ENCODE measurements at regions not wholly inside any gene's neighbourhood (a gene's known extent, or its start where the extent isn't known, plus 50 kb on each side); places are given as distances from the start of the nearest gene placed in this dataset.
"Not testable (repeated sequence)": the region's sequence is repeated elsewhere in the genome, so short reads cannot be mapped to it uniquely, and the experiment has no call there.

- intact Hi-C loops (cut with DNase I), result no loop called here
- H3K27me3 ChIP-seq, result no peaks in the 10 kb centered on the region
- DNase-seq, result no peak
- no peak overlapping the region for H3K4me3 ChIP-seq (replicated peaks in 1 of 3)
- no peaks in the 10 kb centered on the region for H3K36me3 ChIP-seq
- no peak overlapping the region for H3K27ac ChIP-seq
- TF ChIP-seq POLR2A (IDR thresholded peaks at IDR 0.05), result no peak
- TF ChIP-seq CTCF (IDR thresholded peaks at IDR 0.05), result no peak
- no peaks in the 10 kb centered on the region for H3K4me1 ChIP-seq
- H3K9me3 ChIP-seq, result no peaks in the 10 kb centered on the region
These were observed 847.7 kb downstream of the EPHA3 start for GRCh38 chr3:89955156-89955555.

- WGBS, 2 donors, result 34 to 45% methylated on average over 2 of the region's 2 CpGs
- H3K27ac ChIP-seq, result no peak overlapping the region
These were observed 850.0 kb downstream of the EPHA3 start for GRCh38 chr3:89957451-89957850.

GRCh38 chr3:89958163-89958562 lies 850.7 kb downstream of the EPHA3 start:
- H3K9me3 ChIP-seq; H3K27me3 ChIP-seq; H3K27ac ChIP-seq; DNase-seq; H3K4me1 ChIP-seq; intact Hi-C loops (cut with DNase I); H3K36me3 ChIP-seq; H3K4me3 ChIP-seq (replicated peaks in 1 of 3): not testable (repeated sequence)
- WGBS, 2 donors, result 58 to 73% methylated on average over 7 of the region's 9 CpGs

More at GRCh38 chr3:89957451-89957850, 850.0 kb downstream of the EPHA3 start:
- Histone ChIP-seq H3K36me3 (no peaks in the 10 kb centered on the region), H3K27me3 (no peaks in the 10 kb centered on the region), H3K4me3 (replicated peaks in 1 of 3) (no peak overlapping the region), H3K4me1 (no peaks in the 10 kb centered on the region), H3K9me3 (no peaks in the 10 kb centered on the region)
- TF ChIP-seq CTCF (IDR thresholded peaks at IDR 0.05) (no peak), POLR2A (IDR thresholded peaks at IDR 0.05) (no peak)
- DNase-seq, result no peak
- intact Hi-C loops (cut with DNase I), result no loop called here

- no peaks in the 10 kb centered on the region for H3K4me1 ChIP-seq
- no peak overlapping the region for H3K4me3 ChIP-seq (replicated peaks in 1 of 3)
- H3K27ac ChIP-seq, result no peak overlapping the region
- no peak for TF ChIP-seq POLR2A (IDR thresholded peaks at IDR 0.05)
- no peak for TF ChIP-seq CTCF (IDR thresholded peaks at IDR 0.05)
- no peak for DNase-seq
- H3K9me3 ChIP-seq, result no peaks in the 10 kb centered on the region
- H3K36me3 ChIP-seq, result no peaks in the 10 kb centered on the region
- intact Hi-C loops (cut with DNase I), result no loop called here
- H3K27me3 ChIP-seq, result no peaks in the 10 kb centered on the region
These were observed 856.9 kb downstream of the EPHA3 start for GRCh38 chr3:89964347-89964746.

- intact Hi-C loops (cut with DNase I), result no loop called here
- Histone ChIP-seq H3K4me1 (no peaks in the 10 kb centered on the region), H3K9me3 (no peaks in the 10 kb centered on the region), H3K4me3 (replicated peaks in 1 of 3) (no peak overlapping the region), H3K27ac (no peak overlapping the region), H3K36me3 (no peaks in the 10 kb centered on the region), H3K27me3 (no peaks in the 10 kb centered on the region)
- TF ChIP-seq POLR2A (IDR thresholded peaks at IDR 0.05) (no peak), CTCF (IDR thresholded peaks at IDR 0.05) (no peak)
- WGBS, 2 donors, result 81 to 84% methylated on average over 5 of the region's 5 CpGs
- DNase-seq, result no peak
These were observed 859.6 kb downstream of the EPHA3 start for GRCh38 chr3:89966877-89967665.
